Mammary epithelial cell (primary cell): ENCODE measurements at regions not wholly inside any gene's neighbourhood (a gene's known extent, or its start where the extent isn't known, plus 50 kb on each side); places are given as distances from the start of the nearest gene placed in this dataset.

Experiments used
- EZH2 ChIP-seq: IDR thresholded peaks from 2 replicates; pipeline ENCODE4 v1.6.1; 2012; ENCODE audit warnings: low read length, inconsistent platforms, borderline replicate concordance
- TF ChIP-seq, protein P1 (sequence below), 2 donors: IDR thresholded peaks in 1 of 2; conservative IDR thresholded peaks in 1 of 2; 2 replicates each; pipeline ENCODE4 v1.5.1; 2011 to 2012; ENCODE audit warnings: inconsistent platforms in 2 of 2, low read length in 2 of 2, mild to moderate bottlenecking in 2 of 2, control low read depth in 1 of 2, low read depth in 1 of 2; ENCODE audit not compliant: insufficient read depth in 1 of 2; ENCODE audit errors: extremely low read depth in 1 of 2

- TF ChIP-seq, protein P1, sequence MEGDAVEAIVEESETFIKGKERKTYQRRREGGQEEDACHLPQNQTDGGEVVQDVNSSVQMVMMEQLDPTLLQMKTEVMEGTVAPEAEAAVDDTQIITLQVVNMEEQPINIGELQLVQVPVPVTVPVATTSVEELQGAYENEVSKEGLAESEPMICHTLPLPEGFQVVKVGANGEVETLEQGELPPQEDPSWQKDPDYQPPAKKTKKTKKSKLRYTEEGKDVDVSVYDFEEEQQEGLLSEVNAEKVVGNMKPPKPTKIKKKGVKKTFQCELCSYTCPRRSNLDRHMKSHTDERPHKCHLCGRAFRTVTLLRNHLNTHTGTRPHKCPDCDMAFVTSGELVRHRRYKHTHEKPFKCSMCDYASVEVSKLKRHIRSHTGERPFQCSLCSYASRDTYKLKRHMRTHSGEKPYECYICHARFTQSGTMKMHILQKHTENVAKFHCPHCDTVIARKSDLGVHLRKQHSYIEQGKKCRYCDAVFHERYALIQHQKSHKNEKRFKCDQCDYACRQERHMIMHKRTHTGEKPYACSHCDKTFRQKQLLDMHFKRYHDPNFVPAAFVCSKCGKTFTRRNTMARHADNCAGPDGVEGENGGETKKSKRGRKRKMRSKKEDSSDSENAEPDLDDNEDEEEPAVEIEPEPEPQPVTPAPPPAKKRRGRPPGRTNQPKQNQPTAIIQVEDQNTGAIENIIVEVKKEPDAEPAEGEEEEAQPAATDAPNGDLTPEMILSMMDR (conservative IDR thresholded peaks at IDR 0.05 in 1 of 2, IDR thresholded peaks at IDR 0.05 in 1 of 2; ENCODE audit: extremely low read depth in 1 of 2, insufficient read depth in 1 of 2, low read depth in 1 of 2, low read length in 2 of 2), result no peak
- TF ChIP-seq EZH2, result no peak
These were observed 1129.5 kb downstream of the PLA2G4A start for GRCh38 chr1:187958207-187958606.
